Keratinocyte (primary cell): ENCODE measurements at regions not wholly inside any gene's neighbourhood (a gene's known extent, or its start where the extent isn't known, plus 50 kb on each side); places are given as distances from the start of the nearest gene placed in this dataset.

Source experiments
- EZH2 ChIP-seq: IDR thresholded peaks from one replicate; pipeline ENCODE4 v1.6.1; 2012; ENCODE audit warnings: inconsistent platforms, mild to moderate bottlenecking, low read length, moderate library complexity
- TF ChIP-seq, protein P1 (sequence below), 3 experiments: IDR thresholded peaks in 1 of 3; conservative IDR thresholded peaks in 1 of 3; optimal IDR thresholded peaks in 1 of 3; 2 replicates in 2 of 3; 3 replicates in 1 of 3; pipeline versions ENCODE3 to v1.5.1; 2011; ENCODE audit warnings: low read length in 3 of 3, mild to moderate bottlenecking in 3 of 3, moderate library complexity in 2 of 3, control low read depth in 1 of 3, inconsistent platforms in 1 of 3; ENCODE audit not compliant: insufficient read depth in 2 of 3; ENCODE audit errors: extremely low read depth in 1 of 3

DNA sequence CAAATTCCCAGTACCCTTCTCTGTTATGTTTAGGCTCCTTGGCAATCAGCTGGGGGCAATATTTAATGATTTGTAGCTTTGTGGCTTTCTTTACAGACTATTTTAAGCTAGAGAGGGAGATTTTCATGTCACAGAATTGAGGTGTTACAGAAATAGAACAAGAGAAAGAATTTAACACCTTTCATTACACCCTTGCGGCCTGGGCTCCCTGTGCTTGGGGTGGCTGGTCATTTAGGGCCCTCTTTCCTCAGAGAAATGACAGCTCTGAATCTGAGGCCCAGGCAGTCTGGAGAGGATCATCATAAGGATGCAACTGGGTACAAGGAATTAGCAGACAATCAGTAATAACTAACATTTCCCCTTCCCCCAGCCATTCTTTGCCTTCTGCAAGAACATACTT, 104.5 kb upstream of the INTU start:
- TF ChIP-seq, protein P1, sequence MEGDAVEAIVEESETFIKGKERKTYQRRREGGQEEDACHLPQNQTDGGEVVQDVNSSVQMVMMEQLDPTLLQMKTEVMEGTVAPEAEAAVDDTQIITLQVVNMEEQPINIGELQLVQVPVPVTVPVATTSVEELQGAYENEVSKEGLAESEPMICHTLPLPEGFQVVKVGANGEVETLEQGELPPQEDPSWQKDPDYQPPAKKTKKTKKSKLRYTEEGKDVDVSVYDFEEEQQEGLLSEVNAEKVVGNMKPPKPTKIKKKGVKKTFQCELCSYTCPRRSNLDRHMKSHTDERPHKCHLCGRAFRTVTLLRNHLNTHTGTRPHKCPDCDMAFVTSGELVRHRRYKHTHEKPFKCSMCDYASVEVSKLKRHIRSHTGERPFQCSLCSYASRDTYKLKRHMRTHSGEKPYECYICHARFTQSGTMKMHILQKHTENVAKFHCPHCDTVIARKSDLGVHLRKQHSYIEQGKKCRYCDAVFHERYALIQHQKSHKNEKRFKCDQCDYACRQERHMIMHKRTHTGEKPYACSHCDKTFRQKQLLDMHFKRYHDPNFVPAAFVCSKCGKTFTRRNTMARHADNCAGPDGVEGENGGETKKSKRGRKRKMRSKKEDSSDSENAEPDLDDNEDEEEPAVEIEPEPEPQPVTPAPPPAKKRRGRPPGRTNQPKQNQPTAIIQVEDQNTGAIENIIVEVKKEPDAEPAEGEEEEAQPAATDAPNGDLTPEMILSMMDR (optimal IDR thresholded peaks at IDR 0.05 in 1 of 3, IDR thresholded peaks at IDR 0.05 in 1 of 3, conservative IDR thresholded peaks at IDR 0.05 in 1 of 3; ENCODE audit: extremely low read depth in 1 of 3, insufficient read depth in 2 of 3, low read length in 3 of 3), result no peak
- no peak for TF ChIP-seq EZH2
